ENCODE measurements at regions not wholly inside any gene's neighbourhood (a gene's known extent, or its start where the extent isn't known, plus 50 kb on each side); places are given as distances from the start of the nearest gene placed in this dataset.

- TF ChIP-seq CTCF (IDR thresholded peaks at IDR 0.05; ENCODE audit: borderline replicate concordance, control extremely low read depth, extremely low read depth, insufficient read depth, missing control alignments), result no peak
- DNase-seq (ENCODE audit: low spot score), result no peak
- in situ Hi-C loops (cut with MboI; ENCODE audit: low sequenced_read_pairs, unreplicated experiment), result no loop called here
These were observed 187.4 kb upstream of the IRX6 start for GRCh38 chr16:55136356-55137150.

- in situ Hi-C loops (cut with MboI; ENCODE audit: low sequenced_read_pairs, unreplicated experiment), result no loop called here
- no peak for DNase-seq (ENCODE audit: low spot score)
- TF ChIP-seq CTCF (IDR thresholded peaks at IDR 0.05; ENCODE audit: borderline replicate concordance, control extremely low read depth, extremely low read depth, insufficient read depth, missing control alignments), result no peak
These were observed 185.7 kb upstream of the IRX6 start for GRCh38 chr16:55138298-55138697.

- no peak for DNase-seq (ENCODE audit: low spot score)
- in situ Hi-C loops (cut with MboI; ENCODE audit: low sequenced_read_pairs, unreplicated experiment), result no loop called here
These were observed 181.6 kb upstream of the IRX6 start for GRCh38 chr16:55142405-55142804.

GRCh38 chr16:55144651-55145050 is 179.4 kb upstream of the IRX6 start:
- no peak for TF ChIP-seq CTCF (IDR thresholded peaks at IDR 0.05; ENCODE audit: borderline replicate concordance, control extremely low read depth, extremely low read depth, insufficient read depth, missing control alignments)
- in situ Hi-C loops (cut with MboI; ENCODE audit: low sequenced_read_pairs, unreplicated experiment), result no loop called here
- no peak for DNase-seq (ENCODE audit: low spot score)

More at GRCh38 chr16:55142405-55142804, 181.6 kb upstream of the IRX6 start:
- no peak for TF ChIP-seq CTCF (IDR thresholded peaks at IDR 0.05; ENCODE audit: borderline replicate concordance, control extremely low read depth, extremely low read depth, insufficient read depth, missing control alignments)

GRCh38 chr16:55145771-55146603 is 178.0 kb upstream of the IRX6 start:
- DNase-seq (ENCODE audit: low spot score), result no peak
- in situ Hi-C loops (cut with MboI; ENCODE audit: low sequenced_read_pairs, unreplicated experiment), result no loop called here
- TF ChIP-seq CTCF (IDR thresholded peaks at IDR 0.05; ENCODE audit: borderline replicate concordance, control extremely low read depth, extremely low read depth, insufficient read depth, missing control alignments), result no peak

GRCh38 chr16:55146966-55147365 is 177.0 kb upstream of the IRX6 start:
- no peak for TF ChIP-seq CTCF (IDR thresholded peaks at IDR 0.05; ENCODE audit: borderline replicate concordance, control extremely low read depth, extremely low read depth, insufficient read depth, missing control alignments)
- in situ Hi-C loops (cut with MboI; ENCODE audit: low sequenced_read_pairs, unreplicated experiment), result no loop called here
- DNase-seq (ENCODE audit: low spot score), result no peak
